Liver (tissue), 3 donors: ENCODE measurements at regions not wholly inside any gene's neighbourhood (a gene's known extent, or its start where the extent isn't known, plus 50 kb on each side); places are given as distances from the start of the nearest gene placed in this dataset.

Experiments
- CTCF ChIP-seq: fragments of 150-350 bp; IDR thresholded peaks from 2 replicates; pipeline ENCODE4 v1.5.1; 2017; ENCODE audit warnings: improper control_type of control experiment, low read depth, low read length; ENCODE audit not compliant: missing input control
- EGR1 ChIP-seq, 2 donors: IDR thresholded peaks; 2 replicates each; pipeline ENCODE4 v1.6.1; 2016 to 2018; ENCODE audit warnings: antibody characterized with exemption in 2 of 2, low read depth in 2 of 2
- FOXA2 ChIP-seq: IDR thresholded peaks from 2 replicates; pipeline ENCODE4 v1.6.1; 2016; ENCODE audit warnings: antibody characterized with exemption
- HNF4A ChIP-seq, 2 donors: conservative IDR thresholded peaks; 2 replicates each; pipeline ENCODE4 v1.6.1; 2016; ENCODE audit warnings: antibody characterized with exemption in 2 of 2, mild to moderate bottlenecking in 2 of 2
- JUND ChIP-seq, 2 donors: IDR thresholded peaks; 2 replicates each; pipeline ENCODE4 v1.6.1; 2016; ENCODE audit warnings: antibody characterized with exemption in 2 of 2
- MAX ChIP-seq: IDR thresholded peaks from 2 replicates; pipeline ENCODE4 v1.6.1; 2016; ENCODE audit warnings: antibody characterized with exemption
- NR2F2 ChIP-seq: IDR thresholded peaks from 2 replicates; pipeline ENCODE4 v1.6.1; 2016; ENCODE audit warnings: antibody characterized with exemption
- RAD21 ChIP-seq, 2 donors: IDR thresholded peaks; 2 replicates each; pipeline ENCODE4 v1.6.1; 2016; ENCODE audit warnings: antibody characterized with exemption in 2 of 2, mild to moderate bottlenecking in 2 of 2
- REST ChIP-seq: IDR thresholded peaks from 2 replicates; pipeline ENCODE4 v1.6.1; 2016; ENCODE audit warnings: antibody characterized with exemption, mild to moderate bottlenecking
- SP1 ChIP-seq: IDR thresholded peaks from 2 replicates; pipeline ENCODE4 v1.6.1; 2018; ENCODE audit warnings: antibody characterized with exemption, mild to moderate bottlenecking
- TAF1 ChIP-seq: conservative IDR thresholded peaks from 2 replicates; pipeline ENCODE4 v1.6.1; 2016; ENCODE audit warnings: antibody characterized with exemption, mild to moderate bottlenecking
- YY1 ChIP-seq: IDR thresholded peaks from 2 replicates; pipeline ENCODE4 v1.6.1; 2016; ENCODE audit warnings: antibody characterized with exemption, mild to moderate bottlenecking
- ZBTB33 ChIP-seq: IDR thresholded peaks from 2 replicates; pipeline ENCODE4 v1.6.1; 2016; ENCODE audit warnings: antibody characterized with exemption
- donor health status: healthy.
- donor health status: healthy.

- TF ChIP-seq EGR1 (IDR thresholded peaks at IDR 0.05; ENCODE audit: low read depth in 2 of 2) (no peak), CTCF (no peak), REST (no peak), YY1 (no peak), MAX (no peak), HNF4A (conservative IDR thresholded peaks at IDR 0.05) (no peak), SP1 (no peak), TAF1 (no peak), RAD21 (IDR thresholded peaks at IDR 0.05) (no peak), JUND (IDR thresholded peaks at IDR 0.05) (no peak), NR2F2 (no peak), ZBTB33 (no peak), FOXA2 (no peak)
Observed at GRCh38 chr10:7470371-7470770, 59.5 kb upstream of the SFMBT2 start.
